ENCODE measurements at regions not wholly inside any gene's neighbourhood (a gene's known extent, or its start where the extent isn't known, plus 50 kb on each side); places are given as distances from the start of the nearest gene placed in this dataset.

DNA sequence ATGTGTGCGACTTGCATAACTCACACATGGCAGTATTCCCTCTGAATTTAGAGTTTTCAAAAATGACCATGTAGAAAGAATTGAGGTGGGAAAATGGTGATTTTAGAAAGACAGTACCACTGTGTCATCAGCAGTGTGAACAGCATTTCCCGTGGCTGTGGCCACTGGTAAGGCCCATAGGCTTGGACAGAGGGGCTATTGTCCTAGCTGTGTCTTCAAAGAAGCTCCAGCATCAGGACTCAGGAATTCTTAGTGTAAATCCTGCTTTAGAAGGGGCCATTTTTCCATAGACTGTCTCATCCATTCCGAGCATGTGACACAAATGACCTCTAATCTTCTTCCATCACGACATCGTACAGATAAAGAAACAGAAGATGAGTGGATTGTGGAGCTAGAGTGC, 119.3 kb upstream of the BACE2 start:
- no peak for DNase-seq

DNA sequence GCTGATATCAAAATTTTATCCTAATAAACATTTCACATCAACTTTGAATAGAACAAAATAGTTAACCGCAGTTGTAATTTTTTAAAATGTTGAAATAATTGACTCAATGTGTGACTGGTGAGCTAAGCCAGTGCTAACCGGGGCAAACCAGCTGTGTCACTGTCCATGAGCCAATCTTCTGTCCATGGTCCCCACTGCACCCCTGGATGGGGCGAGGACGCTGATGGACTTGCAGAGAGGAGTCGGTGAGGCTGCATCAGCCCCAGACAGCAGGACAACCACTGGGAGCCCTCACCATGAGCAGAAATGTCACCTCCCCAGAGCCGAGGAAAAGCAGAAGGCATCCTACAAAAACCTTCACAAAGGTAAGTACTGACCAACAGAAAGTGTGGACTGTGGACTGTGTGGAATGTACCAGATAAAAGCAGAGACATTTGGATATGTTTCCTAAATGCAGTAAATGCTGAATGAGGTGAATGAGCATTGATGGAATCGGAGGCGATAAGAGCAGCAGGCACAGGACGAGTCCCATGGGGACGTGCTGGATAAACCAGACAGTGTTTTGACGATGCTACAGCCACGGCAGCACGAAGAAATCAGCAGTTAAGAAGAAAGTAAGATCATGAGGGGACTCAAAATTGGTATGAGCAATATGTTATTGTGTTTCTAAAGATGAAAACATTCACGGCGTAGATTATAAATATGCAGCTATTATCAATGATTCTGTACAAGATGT, 115.0 kb upstream of the BACE2 start:
- DNase-seq: no peak

DNA sequence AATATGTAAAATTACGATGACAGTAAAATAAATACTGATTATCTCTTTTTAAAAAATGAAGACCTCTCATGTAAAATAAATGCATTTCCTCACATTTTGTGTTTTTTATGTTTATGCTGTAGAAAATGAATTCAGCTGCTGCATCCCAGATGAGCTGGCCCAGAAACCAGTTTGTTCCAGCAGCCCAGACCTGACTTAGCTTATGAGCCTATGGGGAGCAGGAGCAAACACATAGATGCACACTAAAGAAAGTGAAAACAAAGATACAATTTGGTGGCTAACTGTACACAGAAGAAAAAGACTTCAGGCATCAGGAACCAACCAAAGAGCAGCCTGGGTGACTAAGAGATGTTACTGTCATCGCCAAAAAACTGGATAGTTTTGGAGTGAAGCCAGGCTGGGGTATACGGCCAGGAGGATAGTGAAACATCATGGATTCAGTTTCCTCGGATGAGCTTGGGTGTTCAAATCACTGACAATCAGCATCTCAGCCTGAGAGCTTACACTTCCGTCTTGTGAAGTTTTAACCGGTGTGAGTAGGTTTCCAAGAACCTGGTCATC, 113.9 kb upstream of the BACE2 start:
- DNase-seq: no peak

DNA sequence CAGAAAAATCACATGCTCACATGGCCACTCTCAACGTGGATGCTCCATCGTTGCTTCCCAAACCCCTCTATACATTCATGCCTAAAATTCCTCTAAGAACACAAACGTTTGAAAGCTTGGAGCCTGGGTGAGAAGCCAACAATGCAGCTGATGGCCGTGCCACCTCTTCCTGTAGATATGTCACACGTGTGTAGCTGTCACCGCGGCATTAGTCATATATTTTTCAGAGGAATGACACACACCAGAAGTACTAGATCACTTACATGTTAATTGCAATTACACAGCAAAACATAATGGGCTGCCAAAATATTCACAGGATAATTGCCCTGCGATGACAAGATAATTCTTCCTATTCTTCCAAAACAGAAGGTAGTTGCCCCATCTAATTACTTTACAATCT, 112.7 kb upstream of the BACE2 start:
- DNase-seq: no peak

DNA sequence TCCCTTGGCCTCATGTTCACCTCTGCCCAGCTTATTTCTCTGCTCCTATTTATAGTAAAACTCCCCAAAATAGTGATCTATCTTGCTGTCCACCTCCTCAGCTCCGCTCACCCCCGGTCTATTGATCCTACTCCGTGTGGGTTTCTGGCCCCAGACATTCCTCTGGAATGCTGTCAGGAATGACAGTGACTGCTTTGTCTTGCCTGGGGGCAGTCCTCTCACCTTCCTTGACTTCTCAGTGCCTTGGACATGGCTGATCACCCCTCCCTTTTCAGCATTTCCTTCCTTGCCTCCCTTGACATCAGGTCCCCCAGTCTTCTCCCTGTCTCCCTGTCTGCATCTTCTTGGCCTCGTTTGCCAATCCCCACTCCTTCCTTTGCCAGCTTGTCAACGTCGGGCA, 108.1 kb upstream of the BACE2 start:
- DNase-seq: no peak

DNA sequence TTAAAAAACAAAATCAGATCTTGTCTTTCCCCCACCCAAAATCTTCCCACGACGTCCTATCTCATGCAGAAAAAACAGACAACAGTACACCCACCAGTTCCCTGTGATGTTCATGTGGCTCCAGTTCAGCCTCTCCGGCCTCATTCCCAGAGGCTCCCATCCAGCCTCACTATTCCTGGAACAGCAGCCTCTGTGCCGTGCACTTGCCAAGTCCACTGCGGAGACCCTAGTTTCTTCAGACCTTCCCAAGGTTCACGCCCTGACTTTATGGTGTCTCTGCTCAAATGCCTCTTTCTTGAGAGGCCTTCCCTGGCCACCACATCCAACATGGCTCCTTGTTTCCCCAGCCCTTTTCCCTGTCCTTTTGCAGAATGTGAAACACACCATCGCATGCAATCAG, 106.3 kb upstream of the BACE2 start:
- DNase-seq: no peak

DNA sequence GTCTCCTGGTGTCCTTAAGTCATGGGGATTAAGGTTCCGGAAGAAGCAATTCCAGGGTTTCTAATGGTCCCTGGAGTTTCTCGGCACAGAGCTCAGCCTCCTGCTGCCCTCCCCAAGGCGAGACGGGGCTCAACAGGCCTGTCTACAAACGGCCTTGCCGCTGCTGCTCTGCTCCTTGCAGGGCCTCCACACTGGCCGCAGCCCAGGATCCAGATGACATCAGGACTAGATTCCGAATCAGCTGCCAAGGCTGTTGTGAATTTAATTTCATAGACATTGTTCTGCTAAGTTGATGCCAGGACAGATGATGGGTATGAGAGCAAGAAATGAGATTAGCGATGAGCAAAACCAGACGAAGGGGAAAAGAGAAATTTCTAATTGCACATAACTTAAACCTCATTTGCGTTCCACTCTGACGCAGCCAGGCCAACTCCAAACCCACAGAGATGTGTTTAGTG, 103.6 kb upstream of the BACE2 start:
- DNase-seq: no peak

DNA sequence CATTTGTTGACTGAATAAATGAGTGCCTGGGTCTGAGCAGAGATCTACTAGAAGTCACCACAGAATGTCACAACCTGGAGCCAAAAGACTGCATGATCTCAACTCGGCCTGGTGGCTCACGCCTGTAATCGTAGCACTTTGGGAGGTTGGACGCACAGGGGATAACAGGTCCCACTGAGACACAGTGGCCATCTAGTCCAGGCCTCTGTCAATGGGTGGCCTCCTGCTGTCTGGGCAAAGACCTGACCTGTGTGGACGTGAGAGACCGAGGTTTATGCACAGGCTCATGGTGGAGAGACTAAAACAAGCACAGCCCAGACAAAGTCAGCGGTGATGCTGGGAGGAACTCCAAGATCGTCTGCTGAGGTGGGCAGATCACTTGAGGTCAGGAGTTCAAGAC, 103.0 kb upstream of the BACE2 start:
- no peak for DNase-seq

DNA sequence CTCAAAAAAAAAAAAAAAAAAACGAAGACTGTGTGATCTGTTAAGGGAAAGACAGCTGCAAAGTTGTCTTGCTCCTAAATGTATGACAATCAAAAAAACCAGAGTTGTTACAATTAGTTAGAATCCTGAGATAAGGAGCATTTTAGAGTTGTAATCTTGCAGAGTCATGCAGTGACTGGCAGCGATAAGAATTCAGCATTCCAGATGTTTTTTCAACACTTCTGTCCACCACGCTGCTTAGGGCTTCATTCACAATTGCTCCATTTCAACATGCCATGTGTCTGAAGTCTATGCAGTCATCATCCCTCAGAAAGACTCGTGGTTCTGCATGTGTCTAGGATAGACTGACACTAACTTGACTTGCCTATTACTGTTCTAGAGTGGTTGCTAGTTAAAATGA, 102.4 kb upstream of the BACE2 start:
- DNase-seq: no peak

DNA sequence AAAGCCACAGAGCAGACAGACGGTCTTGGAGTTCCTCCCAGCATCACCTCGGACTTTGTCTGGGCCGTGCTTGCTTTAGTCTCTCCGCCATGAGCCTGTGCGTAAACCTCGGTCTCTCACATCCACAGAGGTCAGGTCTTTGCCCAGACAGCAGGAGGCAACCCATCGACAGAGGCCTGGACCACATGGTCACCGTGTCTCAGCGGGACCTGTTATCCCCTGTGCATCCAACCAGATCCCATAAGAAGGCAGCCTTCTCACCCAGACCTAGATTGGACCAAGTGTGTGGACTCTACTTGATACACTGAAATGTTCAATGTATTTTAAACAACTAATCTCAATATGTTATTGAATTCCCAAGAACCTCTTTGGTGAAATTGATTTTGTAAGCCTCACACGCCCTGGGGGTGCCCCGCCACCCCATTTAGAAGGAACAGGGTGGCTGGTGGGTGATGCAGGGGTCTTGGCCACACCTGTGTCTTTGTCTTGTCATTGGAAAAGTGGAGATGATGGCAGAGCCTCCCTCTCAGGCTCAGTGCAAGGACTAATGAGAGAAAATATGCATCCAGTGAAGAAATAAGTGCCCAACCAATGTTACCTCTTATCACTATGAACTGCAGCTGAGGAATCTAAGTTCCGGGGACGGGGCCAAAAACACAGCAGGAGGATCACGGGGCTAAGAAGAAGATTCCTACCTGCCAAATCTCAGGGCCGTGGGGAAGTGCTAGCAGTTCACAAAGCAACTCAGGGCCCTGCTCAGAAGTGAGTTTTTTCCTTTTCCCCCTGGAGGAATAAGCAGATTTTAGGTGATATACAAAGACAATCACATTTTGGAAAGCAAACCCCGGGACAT, 101.6 kb upstream of the BACE2 start:
- no peak for DNase-seq

DNA sequence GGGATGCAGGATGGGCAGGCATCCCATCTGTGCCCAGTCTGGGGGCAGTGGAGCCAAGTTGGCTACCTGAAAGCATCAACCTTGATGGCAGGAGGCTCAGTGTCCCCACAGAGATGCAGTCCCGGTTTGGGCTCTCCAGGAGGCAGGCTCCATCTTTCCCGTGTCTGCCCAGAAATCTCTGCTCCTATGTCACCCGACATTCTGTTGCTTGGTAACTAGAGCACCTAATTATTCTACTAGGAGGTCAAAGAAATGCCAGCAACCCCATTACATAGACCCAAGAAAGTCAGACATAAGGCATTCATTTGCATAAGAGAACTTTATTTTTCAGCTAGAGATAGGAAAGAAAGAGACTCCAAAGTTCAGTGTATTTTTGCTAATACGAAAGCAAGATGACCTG, 100.3 kb upstream of the BACE2 start:
- no peak for DNase-seq

DNA sequence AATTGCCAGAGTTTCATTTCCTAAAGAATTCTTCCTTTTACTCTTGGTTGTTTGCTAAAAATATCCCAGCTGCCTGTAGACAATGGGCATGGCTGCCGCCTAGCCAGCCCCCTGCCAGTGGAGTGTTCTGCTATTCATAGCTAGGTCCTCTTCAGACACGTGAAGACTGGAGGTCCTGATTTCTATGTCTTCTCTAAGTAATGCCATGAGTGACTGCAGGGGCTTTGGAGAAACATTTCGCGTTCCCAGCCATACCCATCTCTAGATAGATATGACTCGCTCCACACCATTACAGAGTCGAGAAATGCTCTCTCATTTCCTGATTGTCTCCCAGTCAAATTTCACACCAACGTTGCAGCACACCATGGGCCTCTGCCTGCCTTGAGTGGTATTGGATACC, 99.5 kb upstream of the BACE2 start:
- DNase-seq: no peak

DNA sequence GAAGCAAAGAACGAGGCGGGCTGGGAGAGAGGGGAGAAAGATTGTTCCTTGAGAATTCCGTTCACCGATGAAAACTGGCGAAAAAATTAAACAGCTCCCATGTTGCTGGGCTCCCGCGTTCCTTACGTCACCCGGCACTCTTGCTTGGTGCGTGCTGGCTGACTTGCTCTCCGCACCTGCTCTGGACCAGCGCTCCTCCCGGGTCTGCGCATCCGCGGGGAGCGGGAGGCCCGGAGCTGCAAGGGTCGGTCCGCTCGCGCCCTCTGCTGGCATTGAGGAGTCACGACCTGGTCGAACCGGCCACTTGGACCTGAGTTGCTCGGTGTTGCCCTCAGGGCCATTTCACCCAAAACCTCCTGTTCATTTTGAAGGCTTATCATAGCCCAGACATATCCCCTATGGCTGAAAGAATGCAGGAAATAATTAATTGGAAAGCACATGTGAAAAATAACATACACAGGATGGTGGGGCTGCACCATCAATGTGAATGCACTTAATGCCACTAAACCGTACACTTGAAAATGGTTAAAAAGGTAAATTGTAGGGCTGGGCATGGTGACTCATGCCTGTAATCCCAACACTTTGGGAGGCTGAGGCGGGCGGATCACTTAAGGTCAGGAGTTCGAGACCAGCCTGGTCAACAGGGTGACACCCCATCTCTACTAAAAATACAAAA, 98.9 kb upstream of the BACE2 start:
- peak; percentile 18 for DNase-seq

DNA sequence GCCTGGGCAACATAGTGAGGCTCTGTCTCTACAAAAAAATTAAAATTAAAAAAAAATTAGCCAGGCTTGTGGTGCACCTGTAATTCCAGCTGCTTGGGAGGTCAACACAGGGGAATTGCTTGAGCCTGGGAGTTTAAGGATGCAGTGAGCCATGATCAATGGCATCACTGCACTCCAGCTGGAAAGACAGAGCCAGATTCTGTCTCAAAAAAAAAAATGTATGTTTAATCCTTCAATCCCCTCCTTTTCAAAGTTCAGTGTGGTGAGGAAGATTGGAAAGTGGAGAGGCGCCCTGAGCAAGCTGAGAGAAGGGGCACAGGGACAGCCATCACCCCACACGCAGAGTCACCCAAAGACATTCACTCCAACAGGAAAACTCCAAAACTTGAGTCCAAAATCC, 97.7 kb upstream of the BACE2 start:
- DNase-seq: no peak

DNA sequence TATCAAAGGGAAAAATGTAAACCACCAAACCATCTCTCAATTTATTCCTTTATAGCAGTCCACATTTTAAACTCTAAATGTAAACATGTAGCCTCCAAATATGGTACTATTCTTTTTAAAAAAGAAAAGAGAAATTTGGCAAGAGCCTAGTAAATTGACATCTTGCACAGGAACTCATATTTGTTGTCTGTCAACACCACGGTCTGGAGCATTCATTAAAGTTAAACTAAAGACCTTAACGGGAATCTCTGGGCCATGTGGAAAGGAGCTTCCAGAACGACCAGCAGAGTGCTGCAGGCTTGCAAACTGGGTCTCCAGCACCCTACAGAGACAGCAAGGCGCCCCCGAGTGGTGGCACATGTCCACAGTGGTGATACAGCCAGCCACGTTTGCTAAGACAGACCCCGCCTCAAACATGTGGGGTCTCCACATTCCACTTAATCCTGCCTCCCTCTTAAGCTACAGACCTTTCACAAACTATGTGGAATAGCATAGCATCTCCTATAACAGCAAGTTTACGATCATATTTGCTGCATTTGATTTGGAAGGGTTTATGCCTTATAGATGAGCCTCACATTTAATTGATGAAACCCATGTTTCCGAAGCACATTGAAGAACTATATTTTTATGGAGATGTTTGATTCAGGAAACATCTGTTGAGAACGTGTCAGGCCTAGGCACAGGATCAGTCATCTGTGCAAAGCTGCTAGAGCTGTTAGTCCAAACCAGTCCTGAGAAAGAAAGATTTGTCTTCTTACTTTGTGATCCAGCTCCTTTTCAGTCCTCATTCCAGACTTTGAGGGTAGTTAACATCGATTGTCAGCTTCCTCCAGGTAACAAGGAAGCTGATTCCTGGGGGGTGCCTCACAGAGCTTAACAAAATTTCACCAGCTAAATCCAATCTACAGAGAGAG, 96.4 kb upstream of the BACE2 start:
- DNase-seq: no peak

DNA sequence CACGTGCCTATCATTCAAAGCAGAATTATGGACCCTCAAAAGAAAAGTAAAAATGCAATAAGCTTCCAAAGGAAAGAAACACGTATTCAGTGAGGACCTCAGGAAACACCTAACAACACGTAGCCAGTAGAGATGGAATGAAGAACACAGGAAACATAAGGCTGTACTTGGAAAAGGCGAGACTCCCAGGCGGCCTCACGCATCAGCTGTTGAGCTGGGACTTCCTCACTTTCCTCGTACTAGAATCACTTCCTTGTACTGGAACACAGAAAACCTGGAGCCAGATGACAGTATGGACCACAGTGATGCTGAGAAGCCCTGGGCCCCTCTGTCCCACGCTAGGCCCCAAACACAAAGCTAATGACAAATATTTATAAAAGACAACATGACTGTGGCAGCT, 94.4 kb upstream of the BACE2 start:
- DNase-seq: no peak

DNA sequence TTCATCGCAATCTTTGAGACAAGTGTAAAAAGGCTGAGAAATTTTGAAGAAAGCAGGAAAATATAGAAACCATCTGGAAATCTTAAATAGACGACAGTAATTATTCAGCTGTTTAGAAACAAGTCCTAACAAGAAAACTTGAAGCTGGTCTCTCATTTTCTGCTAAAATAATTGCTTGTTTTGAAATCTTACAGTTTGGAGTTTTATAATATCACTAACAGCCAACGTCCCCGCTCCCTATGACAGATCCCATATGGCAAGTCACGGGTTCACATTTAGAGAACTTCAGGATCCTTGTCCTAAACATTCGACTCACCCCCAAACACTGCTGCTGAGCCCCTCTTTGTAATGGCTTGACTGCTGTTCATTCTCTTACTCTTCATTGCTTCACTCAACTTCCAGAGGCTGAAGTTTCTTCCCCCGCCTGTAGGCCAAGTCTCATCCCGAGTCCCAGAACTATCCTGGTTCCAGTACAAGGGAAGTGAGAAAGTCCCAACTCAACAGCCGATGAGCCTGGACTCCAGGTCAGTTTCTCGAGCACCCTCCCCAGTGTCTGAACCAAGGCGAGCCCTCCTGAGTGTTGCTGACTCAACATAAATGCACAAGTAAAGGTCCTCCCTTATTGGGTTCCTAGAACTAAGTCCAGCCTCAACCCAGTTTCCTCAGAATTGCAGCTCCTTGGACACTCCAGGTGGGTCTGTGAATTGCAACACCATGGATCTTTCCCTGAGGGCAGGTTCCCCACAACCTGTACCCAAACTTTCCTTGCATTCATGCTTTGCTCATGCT, 93.4 kb upstream of the BACE2 start:
- no peak for DNase-seq

DNA sequence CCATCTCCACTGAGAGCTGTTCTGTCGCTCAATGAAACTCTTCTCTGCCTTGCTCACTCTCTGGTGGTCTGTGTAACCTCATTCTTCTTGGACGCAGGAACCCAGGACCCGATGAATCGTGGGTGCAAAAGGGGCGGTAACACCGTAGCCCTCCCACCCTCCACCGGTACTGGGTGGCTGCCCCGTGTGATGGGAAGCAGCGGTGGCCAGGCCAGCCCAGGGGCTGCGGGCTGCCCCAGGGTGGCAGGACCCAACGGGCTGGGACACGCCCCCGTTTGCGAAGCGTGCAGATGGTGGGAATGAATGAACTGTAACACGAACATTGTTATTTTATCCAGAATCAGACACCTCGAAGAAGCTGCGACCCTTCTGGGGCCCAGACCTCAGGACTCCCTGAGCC, 92.3 kb upstream of the BACE2 start:
- DNase-seq: no peak

DNA sequence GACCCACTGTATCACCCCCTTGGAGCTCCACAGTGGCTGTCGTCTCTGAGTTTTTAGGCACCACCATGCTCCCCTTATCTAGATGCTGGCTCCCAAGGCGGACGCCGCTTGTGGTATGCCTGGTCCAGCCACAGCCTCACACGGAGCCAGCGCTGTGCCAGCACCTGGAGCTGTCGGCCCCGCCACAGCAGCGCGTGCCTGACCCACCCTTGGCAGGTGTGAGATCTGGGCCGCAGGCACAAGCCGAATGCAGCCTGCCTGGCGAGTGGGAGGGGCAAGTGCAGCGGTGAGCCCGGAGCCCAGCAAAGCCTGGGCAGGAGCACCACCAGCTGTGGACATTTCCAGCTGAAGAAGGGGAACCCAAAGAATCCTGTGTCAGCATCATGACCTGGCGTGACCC, 91.9 kb upstream of the BACE2 start:
- no peak for DNase-seq

DNA sequence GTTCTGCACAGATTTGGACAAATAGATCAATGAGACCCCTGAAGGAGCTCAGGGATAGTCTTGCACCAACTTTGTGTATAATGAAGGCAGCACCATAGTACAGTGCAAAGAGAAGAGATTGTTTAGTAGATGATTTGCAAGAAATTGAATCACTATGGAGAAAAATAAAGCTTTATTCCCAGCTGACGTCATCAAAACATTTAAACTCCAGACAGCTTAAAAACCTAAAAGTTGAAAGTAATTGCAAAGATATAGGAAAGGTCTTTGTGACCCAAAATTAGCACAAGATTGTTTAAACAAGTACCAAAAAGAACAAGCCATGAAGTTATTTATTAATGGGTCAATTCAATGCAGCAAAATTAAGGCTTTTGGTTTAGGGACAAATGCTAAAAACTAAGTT, 88.8 kb upstream of the BACE2 start:
- DNase-seq: no peak

DNA sequence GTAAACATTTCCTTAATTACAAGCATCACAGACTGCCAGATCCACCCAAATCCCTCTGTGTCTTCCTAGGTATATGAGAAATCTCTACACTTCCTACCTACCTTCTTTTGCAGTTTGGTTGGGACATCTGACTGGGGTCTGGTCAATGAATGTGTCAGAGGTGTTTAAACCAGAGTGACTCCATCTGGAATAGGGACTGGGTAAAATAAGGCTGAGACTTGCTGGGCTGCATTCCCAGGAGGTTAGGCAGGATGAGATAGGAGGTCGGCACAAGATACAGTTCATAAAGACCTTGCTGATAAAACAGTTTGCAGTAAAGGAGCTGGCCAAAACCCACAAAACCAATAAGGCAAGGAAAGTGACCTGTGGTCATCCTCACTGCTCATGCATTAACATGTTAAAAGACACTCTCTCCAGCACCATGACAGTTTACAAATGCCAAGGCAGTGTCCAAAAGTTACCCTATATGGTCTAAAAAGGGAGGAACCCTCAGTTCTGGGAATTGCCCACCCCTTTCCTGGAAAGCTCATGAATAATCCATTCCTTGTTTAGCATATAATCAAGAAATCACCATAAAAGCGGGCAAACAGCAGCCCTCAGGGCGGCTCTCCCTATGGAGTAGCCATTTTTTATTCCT, 87.4 kb upstream of the BACE2 start:
- no peak for DNase-seq

Data from activated effector memory CD4-positive, alpha-beta T cell treated with Interleukin-2 at 50 U/mL for 16 hours (primary cell).